ENCODE measurements at regions not wholly inside any gene's neighbourhood (a gene's known extent, or its start where the extent isn't known, plus 50 kb on each side); places are given as distances from the start of the nearest gene placed in this dataset.

- H3K4me3 Mint-ChIP-seq: no peak overlapping the region
- no peak for DNase-seq (ENCODE audit: low spot score)
- H3K36me3 Mint-ChIP-seq (ENCODE audit: low read depth): peaks cover 2% of the 10 kb centered on the region
- peaks cover 14% of the 10 kb centered on the region for H3K9me3 Mint-ChIP-seq
- no peak overlapping the region for H3K27ac Mint-ChIP-seq
- H3K27me3 Mint-ChIP-seq (ENCODE audit: low read depth): no peaks in the 10 kb centered on the region
- H3K4me1 Mint-ChIP-seq (ENCODE audit: low read depth): no peaks in the 10 kb centered on the region
Observed at GRCh38 chr6:4568138-4568537, 208.1 kb upstream of the CDYL start.

GRCh38 chr6:4567141-4567540 lies 209.1 kb upstream of the CDYL start:
- H3K27ac Mint-ChIP-seq: no peak overlapping the region

GRCh38 chr6:4565301-4566250 lies 210.6 kb upstream of the CDYL start:
- no peak for DNase-seq (ENCODE audit: low spot score)
- Mint-ChIP-seq H3K9me3 (peaks cover 2% of the 10 kb centered on the region), H3K27me3 (ENCODE audit: low read depth) (no peaks in the 10 kb centered on the region), H3K36me3 (ENCODE audit: low read depth) (no peaks in the 10 kb centered on the region), H3K4me1 (ENCODE audit: low read depth) (no peaks in the 10 kb centered on the region), H3K27ac (no peak overlapping the region), H3K4me3 (no peak overlapping the region)

More at GRCh38 chr6:4567141-4567540, 209.1 kb upstream of the CDYL start:
- DNase-seq (ENCODE audit: low spot score): no peak
- H3K4me3 Mint-ChIP-seq: no peak overlapping the region
- H3K4me1 Mint-ChIP-seq (ENCODE audit: low read depth): no peaks in the 10 kb centered on the region
- H3K9me3 Mint-ChIP-seq: peaks cover 14% of the 10 kb centered on the region
- peaks cover 2% of the 10 kb centered on the region for H3K36me3 Mint-ChIP-seq (ENCODE audit: low read depth)
- no peaks in the 10 kb centered on the region for H3K27me3 Mint-ChIP-seq (ENCODE audit: low read depth)

GRCh38 chr6:4564801-4565271 lies 211.4 kb upstream of the CDYL start:
- Mint-ChIP-seq H3K27me3 (ENCODE audit: low read depth) (no peaks in the 10 kb centered on the region), H3K4me1 (ENCODE audit: low read depth) (no peaks in the 10 kb centered on the region), H3K27ac (no peak overlapping the region), H3K4me3 (no peak overlapping the region), H3K9me3 (no peaks in the 10 kb centered on the region), H3K36me3 (ENCODE audit: low read depth) (no peaks in the 10 kb centered on the region)
- DNase-seq (ENCODE audit: low spot score): no peak

- Mint-ChIP-seq H3K4me1 (ENCODE audit: low read depth) (no peaks in the 10 kb centered on the region), H3K9me3 (no peaks in the 10 kb centered on the region)
Observed at GRCh38 chr6:4563877-4564276, 212.3 kb upstream of the CDYL start.

GRCh38 chr6:4563156-4563555 lies 213.0 kb upstream of the CDYL start:
- H3K4me3 Mint-ChIP-seq: no peak overlapping the region
- no peak overlapping the region for H3K27ac Mint-ChIP-seq
- H3K4me1 Mint-ChIP-seq (ENCODE audit: low read depth): no peaks in the 10 kb centered on the region
- no peaks in the 10 kb centered on the region for H3K9me3 Mint-ChIP-seq
- no peaks in the 10 kb centered on the region for H3K27me3 Mint-ChIP-seq (ENCODE audit: low read depth)
- DNase-seq (ENCODE audit: low spot score): no peak
- H3K36me3 Mint-ChIP-seq (ENCODE audit: low read depth): no peaks in the 10 kb centered on the region

More at GRCh38 chr6:4563877-4564276, 212.3 kb upstream of the CDYL start:
- no peak overlapping the region for H3K27ac Mint-ChIP-seq
- no peak for DNase-seq (ENCODE audit: low spot score)
- H3K4me3 Mint-ChIP-seq: no peak overlapping the region
- no peaks in the 10 kb centered on the region for H3K36me3 Mint-ChIP-seq (ENCODE audit: low read depth)
- no peaks in the 10 kb centered on the region for H3K27me3 Mint-ChIP-seq (ENCODE audit: low read depth)

GRCh38 chr6:4561773-4562400 lies 214.3 kb upstream of the CDYL start:
- no peaks in the 10 kb centered on the region for H3K4me1 Mint-ChIP-seq (ENCODE audit: low read depth)
- no peak overlapping the region for H3K27ac Mint-ChIP-seq
- H3K4me3 Mint-ChIP-seq: no peak overlapping the region
- no peaks in the 10 kb centered on the region for H3K27me3 Mint-ChIP-seq (ENCODE audit: low read depth)
- no peaks in the 10 kb centered on the region for H3K36me3 Mint-ChIP-seq (ENCODE audit: low read depth)
- no peak for DNase-seq (ENCODE audit: low spot score)
- H3K9me3 Mint-ChIP-seq: no peaks in the 10 kb centered on the region

- Mint-ChIP-seq H3K9me3 (no peaks in the 10 kb centered on the region), H3K36me3 (ENCODE audit: low read depth) (no peaks in the 10 kb centered on the region), H3K4me3 (no peak overlapping the region), H3K4me1 (ENCODE audit: low read depth) (no peaks in the 10 kb centered on the region), H3K27me3 (ENCODE audit: low read depth) (no peaks in the 10 kb centered on the region), H3K27ac (no peak overlapping the region)
- DNase-seq (ENCODE audit: low spot score): no peak
Observed at GRCh38 chr6:4561078-4561435, 215.1 kb upstream of the CDYL start.

- H3K27ac Mint-ChIP-seq: no peak overlapping the region
- H3K4me3 Mint-ChIP-seq: no peak overlapping the region
- H3K9me3 Mint-ChIP-seq: no peaks in the 10 kb centered on the region
- H3K36me3 Mint-ChIP-seq (ENCODE audit: low read depth): no peaks in the 10 kb centered on the region
- no peak for DNase-seq (ENCODE audit: low spot score)
- no peaks in the 10 kb centered on the region for H3K4me1 Mint-ChIP-seq (ENCODE audit: low read depth)
- H3K27me3 Mint-ChIP-seq (ENCODE audit: low read depth): no peaks in the 10 kb centered on the region
Observed at GRCh38 chr6:4560221-4561077, 215.8 kb upstream of the CDYL start.

GRCh38 chr6:4559281-4559875 lies 216.8 kb upstream of the CDYL start:
- H3K36me3 Mint-ChIP-seq (ENCODE audit: low read depth): no peaks in the 10 kb centered on the region
- no peaks in the 10 kb centered on the region for H3K27me3 Mint-ChIP-seq (ENCODE audit: low read depth)
- H3K4me1 Mint-ChIP-seq (ENCODE audit: low read depth): no peaks in the 10 kb centered on the region
- H3K9me3 Mint-ChIP-seq: no peaks in the 10 kb centered on the region
- DNase-seq (ENCODE audit: low spot score): no peak
- no peak overlapping the region for H3K4me3 Mint-ChIP-seq
- H3K27ac Mint-ChIP-seq: no peak overlapping the region

- DNase-seq (ENCODE audit: low spot score): no peak
- no peaks in the 10 kb centered on the region for H3K4me1 Mint-ChIP-seq (ENCODE audit: low read depth)
- H3K4me3 Mint-ChIP-seq: no peak overlapping the region
- no peak overlapping the region for H3K27ac Mint-ChIP-seq
- no peaks in the 10 kb centered on the region for H3K36me3 Mint-ChIP-seq (ENCODE audit: low read depth)
- H3K9me3 Mint-ChIP-seq: no peaks in the 10 kb centered on the region
- no peaks in the 10 kb centered on the region for H3K27me3 Mint-ChIP-seq (ENCODE audit: low read depth)
Observed at GRCh38 chr6:4554645-4555044, 221.6 kb upstream of the CDYL start.

GRCh38 chr6:4553387-4553786 lies 222.8 kb upstream of the CDYL start:
- no peak overlapping the region for H3K27ac Mint-ChIP-seq
- H3K36me3 Mint-ChIP-seq (ENCODE audit: low read depth): no peaks in the 10 kb centered on the region
- H3K9me3 Mint-ChIP-seq: no peaks in the 10 kb centered on the region
- DNase-seq (ENCODE audit: low spot score): no peak
- H3K4me3 Mint-ChIP-seq: no peak overlapping the region
- H3K4me1 Mint-ChIP-seq (ENCODE audit: low read depth): no peaks in the 10 kb centered on the region
- H3K27me3 Mint-ChIP-seq (ENCODE audit: low read depth): no peaks in the 10 kb centered on the region

GRCh38 chr6:4550227-4550597 lies 226.0 kb upstream of the CDYL start:
- Mint-ChIP-seq H3K36me3 (ENCODE audit: low read depth) (no peaks in the 10 kb centered on the region), H3K9me3 (no peaks in the 10 kb centered on the region), H3K27ac (no peak overlapping the region), H3K4me3 (no peak overlapping the region), H3K4me1 (ENCODE audit: low read depth) (no peaks in the 10 kb centered on the region), H3K27me3 (ENCODE audit: low read depth) (no peaks in the 10 kb centered on the region)
- no peak for DNase-seq (ENCODE audit: low spot score)
